BLaER1 (cell line): ENCODE measurements at regions not wholly inside any gene's neighbourhood (a gene's known extent, or its start where the extent isn't known, plus 50 kb on each side); places are given as distances from the start of the nearest gene placed in this dataset.

Experiments used
- H3K27ac ChIP-seq: shearing (Covaris generic); formaldehyde crosslinking; 2 replicates; pipeline ENCODE4 v1.8.1; 2022
- H3K27me3 ChIP-seq: shearing (Covaris generic); formaldehyde crosslinking; 2 replicates; pipeline ENCODE4 v1.8.1; 2022
- H3K36me3 ChIP-seq: shearing (Covaris generic); formaldehyde crosslinking; 2 replicates; pipeline ENCODE4 v1.8.1; 2022
- H3K4me1 ChIP-seq: shearing (Covaris generic); formaldehyde crosslinking; 2 replicates; pipeline ENCODE4 v1.8.1; 2022
- H3K4me2 ChIP-seq: shearing (Covaris generic); formaldehyde crosslinking; 2 replicates; pipeline ENCODE4 v1.8.1; 2022
- H3K4me3 ChIP-seq: shearing (Covaris generic); formaldehyde crosslinking; 2 replicates; pipeline ENCODE4 v1.8.1; 2022
- H3K9ac ChIP-seq: shearing (Covaris generic); formaldehyde crosslinking; 2 replicates; pipeline ENCODE4 v1.8.1; 2022
- H3K9me3 ChIP-seq: shearing (Covaris generic); formaldehyde crosslinking; 2 replicates; pipeline ENCODE4 v1.8.1; 2022
- H4K20me1 ChIP-seq: shearing (Covaris generic); formaldehyde crosslinking; 2 replicates; pipeline ENCODE4 v1.8.1; 2022
- Cebpa-rat ChIP-seq: shearing (Covaris generic); IDR thresholded peaks from 2 replicates; pipeline ENCODE4 v1.8.1; 2022

DNA sequence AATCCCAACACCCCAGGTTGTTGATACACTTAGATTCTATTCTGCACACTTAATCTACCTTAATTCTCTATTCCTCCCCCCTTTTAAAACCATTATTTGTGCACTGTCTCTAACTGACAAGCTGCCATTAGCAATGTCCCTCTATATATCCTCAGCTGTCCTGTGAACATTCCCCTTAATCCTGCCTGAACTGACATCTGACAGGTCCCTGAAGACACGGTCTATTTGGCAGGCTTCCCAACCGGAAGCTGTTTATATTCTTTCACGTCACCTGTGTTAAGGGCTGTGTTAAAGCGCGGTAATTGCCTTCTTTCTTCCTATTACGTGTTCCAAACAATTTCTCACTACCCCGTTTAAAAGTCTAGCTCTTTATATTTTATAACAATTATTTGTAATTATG, 277.3 kb downstream of the CDH9 start:
- Histone ChIP-seq H3K36me3 (no peaks in the 10 kb centered on the region), H3K4me1 (no peaks in the 10 kb centered on the region), H3K9me3 (no peaks in the 10 kb centered on the region), H3K9ac (no peak overlapping the region), H3K4me3 (no peak overlapping the region), H4K20me1 (no peaks in the 10 kb centered on the region), H3K27me3 (no peaks in the 10 kb centered on the region), H3K27ac (no peak overlapping the region), H3K4me2 (no peak overlapping the region)
- no peak for TF ChIP-seq Cebpa-rat

DNA sequence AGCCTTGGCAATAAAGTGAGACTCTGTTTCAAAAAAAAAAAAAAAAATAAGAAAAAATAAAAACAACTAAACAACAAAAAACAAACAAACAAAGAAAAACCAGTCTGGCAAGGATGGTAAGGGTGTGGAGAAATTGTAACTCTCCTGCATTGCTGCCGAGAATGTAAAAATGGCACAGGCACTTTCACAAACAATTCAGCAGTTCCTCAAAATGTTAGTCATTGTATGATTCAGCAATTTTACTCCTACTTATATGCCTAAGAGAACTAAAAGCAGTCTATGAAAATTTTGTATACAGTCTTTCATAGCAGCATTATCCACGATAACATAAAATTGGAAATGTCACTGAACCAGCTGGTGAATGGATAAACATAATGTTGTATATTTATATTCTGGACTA, 280.4 kb downstream of the CDH9 start:
- Histone ChIP-seq H4K20me1 (no peaks in the 10 kb centered on the region), H3K9me3 (no peaks in the 10 kb centered on the region), H3K27ac (no peak overlapping the region), H3K9ac (no peak overlapping the region), H3K36me3 (no peaks in the 10 kb centered on the region), H3K4me3 (no peak overlapping the region), H3K4me2 (no peak overlapping the region), H3K4me1 (no peaks in the 10 kb centered on the region), H3K27me3 (no peaks in the 10 kb centered on the region)
- no peak for TF ChIP-seq Cebpa-rat

DNA sequence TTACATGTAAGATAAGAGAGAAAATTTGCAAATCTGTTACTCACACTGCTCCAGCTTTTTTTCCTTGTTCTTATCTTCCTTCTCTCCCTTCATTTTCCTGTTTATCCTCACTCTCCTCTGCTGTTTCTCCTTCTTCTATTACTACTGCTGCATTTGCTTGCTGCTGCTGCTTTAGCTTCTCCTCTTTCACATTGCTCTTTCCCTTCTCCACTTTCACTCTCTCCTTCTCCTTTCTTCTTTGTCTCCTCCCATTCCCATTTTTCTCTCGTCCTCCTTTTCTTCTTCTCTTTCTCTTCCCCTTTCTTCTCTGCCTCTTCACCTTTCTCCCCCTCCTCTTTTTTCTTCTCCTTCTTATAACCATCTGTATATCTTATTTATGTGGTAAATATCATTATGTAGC, 288.6 kb downstream of the CDH9 start:
- Histone ChIP-seq H3K9ac (no peak overlapping the region), H3K27ac (no peak overlapping the region), H4K20me1 (no peaks in the 10 kb centered on the region), H3K9me3 (no peaks in the 10 kb centered on the region), H3K27me3 (no peaks in the 10 kb centered on the region), H3K36me3 (no peaks in the 10 kb centered on the region), H3K4me1 (no peaks in the 10 kb centered on the region), H3K4me3 (no peak overlapping the region), H3K4me2 (no peak overlapping the region)
- no peak for TF ChIP-seq Cebpa-rat

DNA sequence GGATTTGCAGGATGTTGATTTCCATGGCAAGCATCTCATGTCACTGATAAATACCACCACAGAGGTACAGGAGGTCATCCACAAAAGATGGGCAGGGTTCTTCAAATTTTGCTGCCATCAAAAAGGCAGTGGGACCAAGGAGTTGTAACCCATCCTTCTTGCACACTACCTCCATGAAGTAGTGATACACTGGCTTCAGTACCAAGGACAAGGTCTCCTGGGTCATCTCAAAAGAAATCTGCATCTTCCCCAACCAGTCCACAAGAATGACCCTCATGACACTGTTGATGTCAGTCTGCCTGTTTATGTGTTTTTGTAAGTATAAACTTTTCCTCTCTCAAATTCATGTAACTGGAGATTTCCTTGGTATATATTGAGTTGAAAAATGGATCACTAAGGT, 298.2 kb downstream of the CDH9 start:
- Histone ChIP-seq H3K4me2 (no peak overlapping the region), H4K20me1 (no peaks in the 10 kb centered on the region), H3K9me3 (no peaks in the 10 kb centered on the region)

DNA sequence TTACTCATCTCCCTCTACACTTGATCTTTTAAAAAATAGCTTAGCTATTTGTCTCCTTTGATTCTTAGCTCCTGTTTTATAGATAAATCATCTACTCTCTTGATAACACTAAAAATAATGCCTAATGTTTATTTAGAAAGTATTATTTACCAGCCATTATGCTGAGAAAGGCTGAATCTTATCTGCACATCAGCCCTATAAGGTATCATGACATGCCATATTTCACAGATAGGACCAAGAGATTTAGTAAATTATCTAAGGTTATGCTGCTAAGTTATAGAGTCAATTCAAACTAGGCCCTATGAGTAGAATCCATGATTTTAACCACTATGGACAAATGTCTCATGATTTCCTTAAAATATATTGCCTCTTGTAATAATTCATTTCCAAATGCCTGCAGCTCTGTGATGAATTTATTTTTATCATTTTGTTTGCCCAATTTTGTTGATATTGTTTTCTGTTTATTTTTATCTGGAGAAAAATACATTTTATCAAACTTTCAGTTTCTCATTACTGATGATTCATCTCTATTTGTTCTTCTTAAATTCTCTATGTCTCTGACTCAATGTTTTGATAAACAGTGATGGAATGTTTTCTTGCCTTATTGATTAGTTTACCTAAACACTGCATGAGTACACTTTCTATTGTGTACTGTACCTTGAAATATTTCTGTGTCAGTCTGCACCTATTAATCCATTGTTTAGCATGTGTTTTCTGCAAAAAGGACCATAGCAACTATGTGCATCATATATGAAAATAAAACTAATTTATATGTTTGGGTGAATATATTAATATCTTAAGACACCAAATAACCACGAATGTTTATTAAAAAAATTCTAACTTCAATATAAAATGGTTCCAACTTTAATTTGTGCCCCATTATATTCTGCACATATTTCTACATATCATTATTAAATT, 300.8 kb downstream of the CDH9 start:
- H3K4me3 ChIP-seq, result no peak overlapping the region
- no peaks in the 10 kb centered on the region for H3K36me3 ChIP-seq
- H3K27me3 ChIP-seq, result no peaks in the 10 kb centered on the region
- no peaks in the 10 kb centered on the region for H4K20me1 ChIP-seq
- no peaks in the 10 kb centered on the region for H3K4me1 ChIP-seq
- no peak overlapping the region for H3K27ac ChIP-seq
- no peak overlapping the region for H3K9ac ChIP-seq
- no peaks in the 10 kb centered on the region for H3K9me3 ChIP-seq
- no peak overlapping the region for H3K4me2 ChIP-seq
- no peak for TF ChIP-seq Cebpa-rat

More for the DNA sequence above, 298.2 kb downstream of the CDH9 start:
- H3K27ac ChIP-seq, result no peak overlapping the region
- H3K4me1 ChIP-seq, result no peaks in the 10 kb centered on the region
- H3K9ac ChIP-seq, result no peak overlapping the region
- no peak for TF ChIP-seq Cebpa-rat
- no peak overlapping the region for H3K4me3 ChIP-seq
- H3K36me3 ChIP-seq, result no peaks in the 10 kb centered on the region
- H3K27me3 ChIP-seq, result no peaks in the 10 kb centered on the region

DNA sequence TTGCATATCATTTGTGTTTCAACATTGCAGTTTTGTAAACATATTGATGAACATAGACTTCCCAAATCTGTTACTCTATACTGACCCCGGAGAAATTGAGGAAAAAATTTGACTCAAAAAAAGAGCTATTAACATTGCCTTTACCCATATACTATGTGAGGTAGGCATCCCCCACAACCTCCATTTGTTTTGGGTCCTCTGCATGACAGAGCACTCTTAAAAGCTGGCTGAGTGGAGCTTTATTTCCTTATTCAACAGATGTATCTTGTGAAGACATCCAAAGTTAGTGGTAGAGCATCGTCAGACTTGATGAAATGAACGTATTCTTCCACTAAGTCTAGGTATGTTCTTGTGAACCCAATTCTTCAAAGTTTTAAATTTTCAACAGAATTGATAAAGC, 310.5 kb downstream of the CDH9 start:
- Histone ChIP-seq H3K27ac (no peak overlapping the region), H3K4me2 (no peak overlapping the region), H3K9ac (no peak overlapping the region), H3K36me3 (no peaks in the 10 kb centered on the region), H3K4me3 (no peak overlapping the region), H3K4me1 (no peaks in the 10 kb centered on the region), H3K9me3 (no peaks in the 10 kb centered on the region), H4K20me1 (no peaks in the 10 kb centered on the region), H3K27me3 (no peaks in the 10 kb centered on the region)
- TF ChIP-seq Cebpa-rat, result no peak

DNA sequence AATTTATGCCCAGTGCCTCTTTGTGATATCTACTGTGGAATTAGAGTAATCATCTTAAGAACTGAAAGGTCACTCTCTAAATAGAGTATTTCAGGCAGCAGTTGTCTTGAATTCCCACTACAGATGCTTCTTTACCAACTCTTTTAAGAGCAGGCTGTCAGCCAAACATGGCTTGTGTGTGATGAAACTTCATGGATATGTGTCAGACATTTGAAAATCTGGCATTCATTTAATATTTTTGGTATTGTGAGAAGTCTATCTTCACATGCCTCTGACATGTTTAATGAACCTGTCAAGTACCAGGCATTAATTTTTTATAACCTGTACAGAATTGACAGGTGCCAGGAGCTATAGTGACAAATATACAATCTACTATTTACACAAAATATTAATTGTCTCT, 318.6 kb downstream of the CDH9 start:
- H3K9ac ChIP-seq, result no peak overlapping the region
- no peak overlapping the region for H3K4me2 ChIP-seq
- TF ChIP-seq Cebpa-rat, result no peak
- H3K4me1 ChIP-seq, result no peaks in the 10 kb centered on the region
- no peak overlapping the region for H3K27ac ChIP-seq
- H3K36me3 ChIP-seq, result no peaks in the 10 kb centered on the region
- no peaks in the 10 kb centered on the region for H3K27me3 ChIP-seq
- no peaks in the 10 kb centered on the region for H4K20me1 ChIP-seq
- H3K4me3 ChIP-seq, result no peak overlapping the region
- no peaks in the 10 kb centered on the region for H3K9me3 ChIP-seq

DNA sequence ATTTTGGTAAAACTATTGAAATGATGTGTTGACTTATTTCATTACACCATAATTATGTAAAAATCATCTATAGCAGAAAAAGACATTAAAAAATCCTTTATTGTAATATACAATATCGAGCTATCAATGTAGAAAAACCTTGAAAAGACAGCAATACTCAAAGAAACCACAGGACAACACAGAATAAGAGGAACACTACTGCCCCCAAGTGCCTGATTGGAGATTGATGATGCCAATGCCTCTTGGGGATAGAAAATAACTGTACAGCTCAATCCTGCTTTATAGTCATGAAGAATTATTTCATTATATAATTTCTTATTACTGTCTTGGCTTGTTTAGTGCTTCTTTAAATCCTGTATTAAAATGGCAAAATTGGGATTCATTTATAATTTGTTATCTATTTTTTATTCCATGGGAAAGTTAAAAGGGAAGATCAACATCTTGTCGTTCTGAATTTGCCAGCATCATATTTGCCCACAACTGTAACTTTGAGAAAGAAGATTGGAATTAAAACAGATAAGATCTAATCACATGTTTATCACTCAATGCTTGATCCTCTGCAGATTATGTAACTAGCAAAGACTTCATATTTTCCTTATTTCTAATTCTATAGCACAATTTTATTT, 337.5 kb downstream of the CDH9 start:
- H3K9me3 ChIP-seq, result no peaks in the 10 kb centered on the region
- no peak overlapping the region for H3K27ac ChIP-seq
- no peak overlapping the region for H3K9ac ChIP-seq
- no peaks in the 10 kb centered on the region for H3K36me3 ChIP-seq
- H3K4me1 ChIP-seq, result no peaks in the 10 kb centered on the region
- no peaks in the 10 kb centered on the region for H4K20me1 ChIP-seq
- H3K4me3 ChIP-seq, result no peak overlapping the region
- TF ChIP-seq Cebpa-rat, result no peak
- H3K27me3 ChIP-seq, result no peaks in the 10 kb centered on the region
- H3K4me2 ChIP-seq, result no peak overlapping the region

DNA sequence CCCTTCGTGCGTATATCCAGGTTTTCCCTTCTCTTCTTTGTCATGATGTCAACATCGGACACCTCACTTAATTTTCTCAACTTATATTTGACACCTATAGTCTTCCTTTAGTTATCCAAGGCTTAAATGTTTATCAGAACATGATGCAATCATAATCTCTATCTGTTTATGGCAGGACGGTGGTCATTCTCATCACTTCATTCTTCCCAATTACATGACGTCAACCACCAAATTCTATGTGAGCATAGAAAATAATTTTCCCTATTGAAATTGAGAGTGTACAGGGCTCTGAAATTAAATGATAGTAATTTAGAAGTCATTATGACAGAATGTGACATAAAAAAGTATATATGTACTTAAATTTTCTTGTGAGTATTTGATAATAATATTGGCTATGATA, 345.4 kb downstream of the CDH9 start:
- H3K4me1 ChIP-seq, result no peaks in the 10 kb centered on the region
- H3K27ac ChIP-seq, result no peak overlapping the region
- no peak overlapping the region for H3K4me3 ChIP-seq
- no peaks in the 10 kb centered on the region for H3K36me3 ChIP-seq
- no peak overlapping the region for H3K9ac ChIP-seq
- H3K27me3 ChIP-seq, result no peaks in the 10 kb centered on the region
- H3K9me3 ChIP-seq, result no peaks in the 10 kb centered on the region
- H4K20me1 ChIP-seq, result no peaks in the 10 kb centered on the region
- H3K4me2 ChIP-seq, result no peak overlapping the region
- no peak for TF ChIP-seq Cebpa-rat

DNA sequence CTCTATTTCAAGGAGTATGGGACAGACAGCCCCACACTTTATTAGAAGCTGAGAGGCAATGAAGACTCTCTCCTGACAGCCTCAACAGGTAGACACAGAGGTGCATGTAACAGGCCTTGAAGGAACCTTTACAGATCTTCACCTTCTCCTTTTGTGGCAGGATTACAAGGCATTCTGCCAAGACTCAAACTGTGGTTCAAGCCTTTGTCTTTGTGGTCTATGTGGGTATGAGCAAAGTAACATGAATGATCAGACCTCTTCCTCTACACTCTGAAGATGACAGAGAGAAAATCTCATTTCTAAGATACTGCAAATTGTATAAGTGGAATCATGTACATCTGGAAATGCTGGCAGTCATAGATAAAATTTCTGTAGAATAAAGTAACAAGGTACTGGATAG, 346.9 kb downstream of the CDH9 start:
- no peak for TF ChIP-seq Cebpa-rat
- Histone ChIP-seq H3K4me1 (no peaks in the 10 kb centered on the region), H3K36me3 (no peaks in the 10 kb centered on the region), H3K4me3 (no peak overlapping the region), H3K4me2 (no peak overlapping the region), H3K9me3 (no peaks in the 10 kb centered on the region), H3K27ac (no peak overlapping the region), H3K9ac (no peak overlapping the region), H4K20me1 (no peaks in the 10 kb centered on the region), H3K27me3 (no peaks in the 10 kb centered on the region)
